ENCODE measurements at regions not wholly inside any gene's neighbourhood (a gene's known extent, or its start where the extent isn't known, plus 50 kb on each side); places are given as distances from the start of the nearest gene placed in this dataset.
"Not testable (repeated sequence)": the region's sequence is repeated elsewhere in the genome, so short reads cannot be mapped to it uniquely, and the experiment has no call there.

DNA sequence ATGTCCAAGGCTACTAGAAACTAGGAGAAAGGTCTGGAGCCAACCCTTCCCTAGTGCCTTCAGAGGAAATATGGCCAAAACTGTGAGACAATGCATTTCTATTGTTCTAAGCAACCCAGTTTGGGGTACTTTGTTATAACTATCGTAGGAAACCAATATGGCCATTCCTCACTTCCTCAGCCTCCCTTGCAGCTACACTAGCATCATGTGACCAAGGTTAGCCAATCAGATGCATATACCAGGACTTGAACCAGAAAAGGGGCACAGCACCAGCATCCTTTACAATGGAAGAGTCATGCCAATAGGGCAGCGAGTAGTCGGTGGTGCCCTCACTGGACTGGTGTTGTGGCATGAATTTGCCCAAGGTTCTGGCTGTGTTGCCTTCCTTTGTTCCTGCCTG lies 464.0 kb downstream of the TMEM114 start:
- Histone ChIP-seq H3K4me3 (no peak overlapping the region), H3K27me3 (no peaks in the 10 kb centered on the region), H3K4me1 (no peaks in the 10 kb centered on the region), H3K36me3 (no peaks in the 10 kb centered on the region), H3K9me3 (peaks cover 0 to 8% of the 10 kb centered on the region in 2 donors), H3K27ac (no peak overlapping the region)
- no peak for DNase-seq (ENCODE audit: low spot score)
- TF ChIP-seq, protein P1, sequence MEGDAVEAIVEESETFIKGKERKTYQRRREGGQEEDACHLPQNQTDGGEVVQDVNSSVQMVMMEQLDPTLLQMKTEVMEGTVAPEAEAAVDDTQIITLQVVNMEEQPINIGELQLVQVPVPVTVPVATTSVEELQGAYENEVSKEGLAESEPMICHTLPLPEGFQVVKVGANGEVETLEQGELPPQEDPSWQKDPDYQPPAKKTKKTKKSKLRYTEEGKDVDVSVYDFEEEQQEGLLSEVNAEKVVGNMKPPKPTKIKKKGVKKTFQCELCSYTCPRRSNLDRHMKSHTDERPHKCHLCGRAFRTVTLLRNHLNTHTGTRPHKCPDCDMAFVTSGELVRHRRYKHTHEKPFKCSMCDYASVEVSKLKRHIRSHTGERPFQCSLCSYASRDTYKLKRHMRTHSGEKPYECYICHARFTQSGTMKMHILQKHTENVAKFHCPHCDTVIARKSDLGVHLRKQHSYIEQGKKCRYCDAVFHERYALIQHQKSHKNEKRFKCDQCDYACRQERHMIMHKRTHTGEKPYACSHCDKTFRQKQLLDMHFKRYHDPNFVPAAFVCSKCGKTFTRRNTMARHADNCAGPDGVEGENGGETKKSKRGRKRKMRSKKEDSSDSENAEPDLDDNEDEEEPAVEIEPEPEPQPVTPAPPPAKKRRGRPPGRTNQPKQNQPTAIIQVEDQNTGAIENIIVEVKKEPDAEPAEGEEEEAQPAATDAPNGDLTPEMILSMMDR (IDR thresholded peaks at IDR 0.05), result no peak

DNA sequence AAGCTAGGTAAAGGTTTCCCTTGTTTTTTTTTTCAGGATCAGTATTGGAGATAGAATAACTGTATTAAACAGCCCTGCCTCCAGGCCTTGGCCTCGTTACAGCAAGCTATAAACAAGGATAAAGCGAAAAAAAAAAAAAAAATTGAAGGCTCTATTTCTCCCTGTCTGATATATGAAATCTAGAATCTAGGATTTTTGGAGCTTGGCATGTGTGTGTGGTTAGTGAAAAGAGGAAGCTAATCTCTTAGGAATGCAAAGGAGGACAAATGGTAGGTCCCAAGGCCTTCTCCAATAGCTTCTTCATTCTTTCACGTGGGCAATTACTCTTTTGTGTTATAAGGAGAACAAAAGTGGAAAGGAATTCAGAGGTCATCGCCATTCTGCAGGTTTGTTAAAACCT lies 470.3 kb downstream of the TMEM114 start:
- H3K27me3 ChIP-seq, result no peaks in the 10 kb centered on the region
- DNase-seq (ENCODE audit: low spot score), result no peak
- H3K4me3 ChIP-seq, result no peak overlapping the region
- no peaks in the 10 kb centered on the region for H3K4me1 ChIP-seq
- H3K27ac ChIP-seq, result no peak overlapping the region
- H3K36me3 ChIP-seq, result no peaks in the 10 kb centered on the region
- TF ChIP-seq, protein P1 (IDR thresholded peaks at IDR 0.05), result no peak
- H3K9me3 ChIP-seq, result peaks cover 0 to 5% of the 10 kb centered on the region in 2 donors

DNA sequence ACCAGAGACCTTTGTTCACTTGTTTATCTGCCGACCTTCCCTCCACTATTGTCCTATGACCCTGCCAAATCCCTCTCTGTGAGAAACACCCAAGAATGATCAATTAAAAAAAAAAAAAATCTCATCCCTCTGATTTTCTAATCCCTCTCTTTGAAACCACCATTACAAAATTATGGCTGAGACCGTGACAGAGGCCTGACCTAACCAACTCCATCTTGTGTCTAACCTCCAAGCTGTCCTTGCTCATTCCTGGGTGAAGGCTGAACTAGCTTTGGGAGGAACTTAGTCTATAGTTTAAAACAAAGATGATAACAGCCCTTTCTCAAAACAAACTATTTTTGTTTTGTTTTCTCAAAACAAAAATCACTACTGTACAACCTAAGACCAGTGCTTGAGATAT lies 474.5 kb downstream of the TMEM114 start:
- H3K4me3 ChIP-seq, result no peak overlapping the region
- H3K9me3 ChIP-seq, result peaks cover 0 to 6% of the 10 kb centered on the region in 2 donors
- H3K4me1 ChIP-seq, result no peaks in the 10 kb centered on the region
- no peak overlapping the region for H3K27ac ChIP-seq
- DNase-seq (ENCODE audit: low spot score), result no peak
- H3K27me3 ChIP-seq, result no peaks in the 10 kb centered on the region
- no peaks in the 10 kb centered on the region for H3K36me3 ChIP-seq
- TF ChIP-seq, protein P1 (IDR thresholded peaks at IDR 0.05), result no peak

DNA sequence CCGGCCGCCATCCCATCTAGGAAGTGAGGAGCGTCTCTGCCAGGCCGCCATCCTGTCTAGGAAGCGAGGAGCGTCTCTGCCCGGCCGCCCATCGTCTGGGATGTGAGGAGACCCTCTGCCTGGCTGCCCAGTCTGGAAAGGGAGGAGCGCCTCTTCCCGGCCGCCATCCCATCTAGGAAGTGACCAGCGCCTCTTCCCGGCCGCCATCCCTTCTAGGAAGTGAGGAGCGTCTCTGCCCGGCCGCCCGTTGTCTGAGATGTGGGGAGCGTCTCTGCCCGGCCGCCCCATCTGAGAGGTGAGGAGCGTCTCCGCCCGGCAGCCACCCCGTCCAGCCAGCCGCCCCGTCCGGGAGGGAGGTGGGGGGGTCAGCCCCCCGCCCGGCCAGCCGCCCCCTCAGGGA lies 475.4 kb downstream of the TMEM114 start:
- H3K9me3 ChIP-seq; H3K27ac ChIP-seq; H3K36me3 ChIP-seq; H3K4me3 ChIP-seq; DNase-seq (ENCODE audit: low spot score); H3K27me3 ChIP-seq; H3K4me1 ChIP-seq: not testable (repeated sequence)

DNA sequence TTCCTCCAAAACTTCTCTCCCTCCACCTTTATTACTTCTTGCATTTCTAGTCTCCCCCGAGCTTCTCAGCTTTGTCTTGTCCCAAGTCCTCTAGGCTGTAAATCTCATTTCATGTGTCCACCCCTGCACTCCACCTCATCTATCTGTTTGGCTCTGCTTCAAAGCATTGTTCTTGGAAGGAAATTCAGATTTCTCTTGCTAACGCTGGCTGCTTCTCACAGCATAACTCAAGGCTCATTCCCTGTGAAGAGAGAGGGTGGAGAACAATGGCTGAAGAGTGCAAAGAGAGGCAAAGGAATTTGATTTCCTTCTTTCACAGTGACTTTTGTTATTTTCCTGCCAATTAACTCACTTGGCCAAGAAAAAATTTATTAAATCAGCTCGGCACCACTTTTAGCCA lies 476.5 kb downstream of the TMEM114 start:
- TF ChIP-seq, protein P1 (IDR thresholded peaks at IDR 0.05), result no peak
- Histone ChIP-seq H3K4me3 (no peak overlapping the region), H3K9me3 (peaks cover 0 to 6% of the 10 kb centered on the region in 2 donors), H3K27ac (no peak overlapping the region), H3K4me1 (no peaks in the 10 kb centered on the region), H3K27me3 (no peaks in the 10 kb centered on the region), H3K36me3 (no peaks in the 10 kb centered on the region)
- DNase-seq (ENCODE audit: low spot score), result no peak

DNA sequence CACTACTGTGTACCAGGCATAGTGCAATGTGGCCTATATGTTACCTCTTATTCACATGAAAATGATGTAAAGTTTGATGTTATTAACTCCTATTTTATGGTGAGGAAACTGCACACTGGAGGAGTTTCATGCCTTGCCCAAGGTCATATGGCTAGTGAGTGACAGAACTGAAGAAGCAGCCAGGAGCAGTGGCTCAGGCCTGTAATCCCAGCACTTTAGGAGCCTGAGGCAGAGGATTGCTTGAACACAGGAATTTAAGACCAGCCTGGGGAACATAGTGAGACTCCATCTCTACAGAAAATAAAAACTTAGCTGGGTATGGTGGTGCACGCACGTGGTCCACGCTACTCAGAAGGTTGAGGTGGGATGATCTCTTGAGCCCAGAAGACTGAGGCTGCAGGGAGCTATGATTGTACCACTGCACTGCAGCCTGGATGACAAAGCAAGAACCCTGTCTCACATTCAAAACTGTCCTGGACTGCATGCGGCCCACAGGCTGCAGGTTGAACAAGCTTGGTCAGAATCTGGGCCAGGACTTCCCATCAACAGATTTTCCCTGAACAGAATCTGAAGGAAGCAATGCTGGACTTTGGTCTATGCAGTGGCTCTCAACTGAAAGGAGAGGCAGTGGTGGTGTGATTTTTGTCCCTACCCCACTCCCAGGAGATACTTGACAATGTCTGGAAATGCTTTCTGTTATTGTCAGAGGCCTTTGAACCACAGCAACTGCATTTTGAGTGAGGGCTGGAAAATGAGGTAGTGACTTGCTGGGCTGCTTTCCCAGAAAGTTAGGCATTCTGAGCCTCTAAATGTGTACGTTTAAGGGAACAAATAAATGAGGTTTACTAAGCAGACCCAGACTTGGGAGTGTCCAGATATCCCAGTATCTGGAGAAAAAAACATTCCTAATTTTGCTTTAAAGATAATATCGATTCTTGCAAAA lies 479.5 kb downstream of the TMEM114 start:
- peaks cover 0 to 6% of the 10 kb centered on the region in 2 donors for H3K9me3 ChIP-seq
- H3K4me3 ChIP-seq, result no peak overlapping the region
- DNase-seq (ENCODE audit: low spot score), result no peak
- no peak overlapping the region for H3K27ac ChIP-seq
- TF ChIP-seq, protein P1 (IDR thresholded peaks at IDR 0.05), result no peak
- no peaks in the 10 kb centered on the region for H3K36me3 ChIP-seq
- no peaks in the 10 kb centered on the region for H3K27me3 ChIP-seq
- no peaks in the 10 kb centered on the region for H3K4me1 ChIP-seq
